ENCODE measurements at regions not wholly inside any gene's neighbourhood (a gene's known extent, or its start where the extent isn't known, plus 50 kb on each side); places are given as distances from the start of the nearest gene placed in this dataset.
"Not testable (repeated sequence)": the region's sequence is repeated elsewhere in the genome, so short reads cannot be mapped to it uniquely, and the experiment has no call there.

- POLR2A ChIA-PET: no interaction called here
- CTCF ChIA-PET: no interaction called here
Measured at GRCh38 chr2:17035010-17035409, 369.4 kb upstream of the CYRIA start.

GRCh38 chr2:17030047-17030446 lies 364.4 kb upstream of the CYRIA start:
- ChIA-PET POLR2A (no interaction called here), CTCF (no interaction called here)

GRCh38 chr2:17012297-17012696 lies 346.7 kb upstream of the CYRIA start:
- ChIA-PET CTCF (no interaction called here), POLR2A (no interaction called here)

GRCh38 chr2:17010104-17010503 lies 344.5 kb upstream of the CYRIA start:
- POLR2A ChIA-PET: no interaction called here
- CTCF ChIA-PET: no interaction called here

- ChIA-PET POLR2A (no interaction called here), CTCF (no interaction called here)
Measured at GRCh38 chr2:17000184-17000482, 334.5 kb upstream of the CYRIA start.

- POLR2A ChIA-PET: no interaction called here
- CTCF ChIA-PET: no interaction called here
Measured at GRCh38 chr2:16999347-17000183, 333.9 kb upstream of the CYRIA start.

- POLR2A ChIA-PET: no interaction called here
- CTCF ChIA-PET: no interaction called here
Measured at GRCh38 chr2:16978301-16978700, 312.7 kb upstream of the CYRIA start.

- POLR2A ChIA-PET: no interaction called here
- CTCF ChIA-PET: no interaction called here
Measured at GRCh38 chr2:16974688-16975087, 309.1 kb upstream of the CYRIA start.

GRCh38 chr2:16973586-16974286 lies 308.1 kb upstream of the CYRIA start:
- ChIA-PET POLR2A (no interaction called here), CTCF (no interaction called here)

GRCh38 chr2:16972276-16972675 lies 306.6 kb upstream of the CYRIA start:
- ChIA-PET POLR2A (no interaction called here), CTCF (no interaction called here)

- ChIA-PET POLR2A (no interaction called here), CTCF (no interaction called here)
Measured at GRCh38 chr2:16971722-16972234, 306.1 kb upstream of the CYRIA start.

- CTCF ChIA-PET, POLR2A ChIA-PET: not testable (repeated sequence)
Measured at GRCh38 chr2:16970948-16971347, 305.3 kb upstream of the CYRIA start.

GRCh38 chr2:16962505-16962904 lies 296.9 kb upstream of the CYRIA start:
- CTCF ChIA-PET: no interaction called here
- POLR2A ChIA-PET: no interaction called here

- ChIA-PET POLR2A (no interaction called here), CTCF (no interaction called here)
Measured at GRCh38 chr2:16960579-16960978, 294.9 kb upstream of the CYRIA start.

- POLR2A ChIA-PET: no interaction called here
- CTCF ChIA-PET: no interaction called here
Measured at GRCh38 chr2:16958266-16958665, 292.6 kb upstream of the CYRIA start.

GRCh38 chr2:16952805-16953204 lies 287.2 kb upstream of the CYRIA start:
- CTCF ChIA-PET: no interaction called here

GRCh38 chr2:16952368-16952767 lies 286.7 kb upstream of the CYRIA start:
- POLR2A ChIA-PET: no interaction called here
- CTCF ChIA-PET: no interaction called here

More at GRCh38 chr2:16952805-16953204, 287.2 kb upstream of the CYRIA start:
- POLR2A ChIA-PET: no interaction called here

GRCh38 chr2:16950436-16950835 lies 284.8 kb upstream of the CYRIA start:
- POLR2A ChIA-PET: interaction anchor here (0.6 kb wide), 1 partner anchor 198 kb away, joined by 3 read pairs; no protein-coding TSS in a partner anchor
- CTCF ChIA-PET: no interaction called here

GRCh38 chr2:16948710-16949109 lies 283.1 kb upstream of the CYRIA start:
- POLR2A ChIA-PET: no interaction called here
- CTCF ChIA-PET: no interaction called here

GRCh38 chr2:16948053-16948452 lies 282.4 kb upstream of the CYRIA start:
- POLR2A ChIA-PET: no interaction called here
- CTCF ChIA-PET: no interaction called here

GRCh38 chr2:16943279-16943958 lies 277.8 kb upstream of the CYRIA start:
- ChIA-PET CTCF (no interaction called here), POLR2A (no interaction called here)
